K562 (cell line): ENCODE measurements at regions not wholly inside any gene's neighbourhood (a gene's known extent, or its start where the extent isn't known, plus 50 kb on each side); places are given as distances from the start of the nearest gene placed in this dataset.

ENCODE experiments used
- ATAC-seq: fragments of 200-7000 bp; cut with Tn5 transposase; 3 replicates; pipeline ENCODE4 v1.9.1; 2020; ENCODE audit warnings: moderate library complexity
- BruUV-seq: library from RNA; stranded (reverse); fragments of 400-500 nt; replicated peaks from 2 replicates; lab custom pipeline; 2021; lab: Mats Ljungman, UMichigan
- CTCF ChIA-PET: fragments of 300-600 bp; formaldehyde crosslinking; extraction: SDS; loops from one replicate; lab custom pipeline; 2021; ENCODE audit warnings: low intra/inter-chr PET ratio; lab: Yijun Ruan, JAX
- POLR2A ChIA-PET: fragments of 300-600, 350-650 bp; sonication (Branson Sonifier 250); formaldehyde crosslinking; extraction: SDS; loops from one replicate; lab custom pipeline; 2021; ENCODE audit warnings: antibody characterized with exemption, inconsistent platforms; lab: Yijun Ruan, JAX
- DNase-seq, 4 experiments: peaks; one replicate each; pipeline versions ENCODE4 v3.0.0 to v3.0.0-alpha.2; 2011 to 2018; ENCODE audit warnings: low spot score in 3 of 4, mixed read lengths in 3 of 4; ENCODE audit errors: extremely low read depth in 1 of 4
- FAIRE-seq: peaks from 2 replicates; lab custom pipeline; 2011; peaks lifted over from hg19 to GRCh38; lab: Jason Lieb, UNC
- H2AFZ ChIP-seq: 2 replicates; pipeline ENCODE4 v1.6.0; 2011; ENCODE audit warnings: low read depth, low read length, control low read depth, inconsistent platforms
- H3K27ac ChIP-seq: fragments of 200-600 bp; 3 replicates; pipeline ENCODE4 v1.8.0; 2011; ENCODE audit warnings: low read depth, mild to moderate bottlenecking, control low read depth, inconsistent platforms, low read length, moderate library complexity, mixed read lengths; ENCODE audit errors: extremely low read depth
- H3K27me3 ChIP-seq, 2 experiments: fragments of 300-600 bp in 1 of 2; 2 replicates in 1 of 2; 3 replicates in 1 of 2; pipeline versions ENCODE4 v1.6.0 to v1.8.0; 2011; ENCODE audit warnings: inconsistent platforms in 2 of 2, low read length in 2 of 2, mild to moderate bottlenecking in 1 of 2, mixed read lengths in 1 of 2, moderate library complexity in 1 of 2; ENCODE audit not compliant: control insufficient read depth in 2 of 2, insufficient read depth in 2 of 2
- H3K36me3 ChIP-seq: fragments of 300-600 bp; 3 replicates; pipeline ENCODE4 v1.8.0; 2011; ENCODE audit warnings: mild to moderate bottlenecking, low read length, inconsistent platforms; ENCODE audit not compliant: control insufficient read depth, insufficient read depth
- H3K4me1 ChIP-seq, 2 experiments: fragments of 200-600 bp in 1 of 2; replicated peaks in 1 of 2; 2 replicates in 1 of 2; 3 replicates in 1 of 2; pipeline versions ENCODE4 v1.5.1 to v1.8.0; 2011; ENCODE audit warnings: inconsistent platforms in 2 of 2, low read length in 2 of 2, mild to moderate bottlenecking in 1 of 2, mixed read lengths in 1 of 2, moderate library complexity in 1 of 2; ENCODE audit not compliant: control insufficient read depth in 2 of 2, insufficient read depth in 2 of 2
- H3K4me2 ChIP-seq: 2 replicates; pipeline ENCODE4 v1.6.1; 2011; ENCODE audit warnings: low read length, control low read depth, inconsistent platforms, mixed read lengths; ENCODE audit not compliant: insufficient read depth
- H3K4me3 ChIP-seq: fragments of 200-600 bp; sonication (generic), shearing (Covaris generic); 2 replicates; pipeline ENCODE4 v1.5.1; 2016; ENCODE audit warnings: control low read depth, inconsistent platforms
- H3K79me2 ChIP-seq: fragments of 200-600 bp; 3 replicates; pipeline ENCODE4 v1.8.0; 2011; ENCODE audit warnings: low read length, inconsistent platforms; ENCODE audit not compliant: control insufficient read depth, insufficient read depth
- H3K9ac ChIP-seq, 2 experiments: 2 replicates each; pipeline versions ENCODE4 v1.6.0 to v1.6.1; 2011; ENCODE audit warnings: low read depth in 2 of 2, low read length in 2 of 2, control low read depth in 1 of 2, inconsistent platforms in 1 of 2, mild to moderate bottlenecking in 1 of 2, mixed read lengths in 1 of 2; ENCODE audit not compliant: insufficient read depth in 1 of 2
- H3K9me1 ChIP-seq: one replicate; pipeline ENCODE4 v1.6.0; 2011; ENCODE audit warnings: inconsistent platforms, mild to moderate bottlenecking, low read length, moderate library complexity; ENCODE audit not compliant: control insufficient read depth, insufficient read depth
- H3K9me3 ChIP-seq: replicated peaks from 2 replicates; pipeline ENCODE4 v1.5.1; 2011; ENCODE audit warnings: low read depth, low read length, inconsistent platforms; ENCODE audit not compliant: control insufficient read depth, insufficient read depth
- H4K20me1 ChIP-seq: replicated peaks from 2 replicates; pipeline ENCODE4 v1.6.1; 2011; ENCODE audit warnings: low read length, inconsistent platforms, mixed read lengths; ENCODE audit not compliant: control insufficient read depth, insufficient read depth
- CBX1 ChIP-seq: sonication (generic); IDR thresholded peaks from 2 replicates; pipeline ENCODE4 v1.6.1; 2016; ENCODE audit warnings: antibody characterized with exemption, low read depth, mild to moderate bottlenecking
- GATAD2B ChIP-seq: fragments of 450-650 bp; IDR thresholded peaks from 2 replicates; pipeline ENCODE4 v1.6.1; 2017; ENCODE audit warnings: mild to moderate bottlenecking, borderline replicate concordance
- LCOR ChIP-seq: sonication (generic); formaldehyde crosslinking; IDR thresholded peaks from 2 replicates; pipeline ENCODE4 v1.8.0; 2022; ENCODE audit warnings: mild to moderate bottlenecking, missing genetic modification reagents
- MAFK ChIP-seq: IDR thresholded peaks from 2 replicates; pipeline ENCODE4 v1.6.1; 2011; ENCODE audit warnings: low read length, improper control_type of control experiment
- MTF1 ChIP-seq: fragments of 250-450 bp; sonication (Bioruptor Pico); IDR thresholded peaks from 2 replicates; pipeline ENCODE4 v1.9.0; 2021; ENCODE audit warnings: moderate library complexity, mild to moderate bottlenecking, inconsistent platforms, borderline replicate concordance
- NCOA2 ChIP-seq, 2 experiments: fragments of 450-650 bp; IDR thresholded peaks; 2 replicates each; pipeline ENCODE4 v1.6.1; 2018; ENCODE audit warnings: mild to moderate bottlenecking in 2 of 2, moderate library complexity in 1 of 2; ENCODE audit not compliant: partially characterized antibody in 2 of 2
- SNRNP70 ChIP-seq: fragments of 200-400 bp; formaldehyde crosslinking; optimal IDR thresholded peaks from 2 replicates; pipeline ENCODE3; 2017; ENCODE audit warnings: low read depth, low read length
- ZFP36 ChIP-seq: fragments of 150-350 bp; IDR thresholded peaks from 2 replicates; pipeline ENCODE4 v1.6.1; 2018; ENCODE audit warnings: low read length, low read depth; ENCODE audit not compliant: partially characterized antibody
- ZMIZ1 ChIP-seq, 2 experiments: fragments of 150-350 bp in 1 of 2; IDR thresholded peaks; 2 replicates each; pipeline ENCODE4 v1.6.1; 2012 to 2016; ENCODE audit warnings: low read depth in 2 of 2, low read length in 2 of 2, mild to moderate bottlenecking in 1 of 2, moderate library complexity in 1 of 2
- ZNF143 ChIP-seq: sonication (generic); formaldehyde crosslinking; IDR thresholded peaks from 2 replicates; pipeline ENCODE4 v1.9.0; 2022; ENCODE audit warnings: mild to moderate bottlenecking, missing genetic modification reagents
- ZNF75A ChIP-seq: fragments of 450-650 bp; formaldehyde crosslinking; IDR thresholded peaks from 2 replicates; pipeline ENCODE4 v1.4.0; 2020; ENCODE audit warnings: mild to moderate bottlenecking
- WGBS: fragments of 100-300 bp; shearing (Covaris generic); methylation state at CpG from one replicate; pipeline ENCODE4 v1.1.6; 2016; ENCODE audit warnings: low coverage, mixed read lengths; ENCODE audit not compliant: insufficient coverage; ENCODE audit errors: missing lambda C conversion rate; 5-methylcytosine and 5-hydroxymethylcytosine counted together
- in situ Hi-C: fragments of 300-500 bp; cut with MboI; formaldehyde crosslinking; loops from 4 replicates; pipeline ENCODE4 v1.15.0; 2018; ENCODE audit warnings: inconsistent platforms, mixed read lengths
- intact Hi-C: fragments of 100-400 bp; cut with micrococcal nuclease; formaldehyde crosslinking; loops from 2 replicates; pipeline ENCODE4 v1.14.2; 2022

GRCh38 chr22:27554841-27555456 lies 246.6 kb downstream of the MN1 start:
- Histone ChIP-seq H3K36me3 (no peaks in the 10 kb centered on the region), H3K9ac (no peak overlapping the region), H3K4me1 (no peaks in the 10 kb centered on the region), H3K27me3 (peaks cover 0 to 10% of the 10 kb centered on the region in 2 experiments; a peak in 1 of 5 replicates), H4K20me1 (0 out of 2 replicates have a peak, but pooled peaks cover 6% of the 10 kb centered on the region)
- intact Hi-C loops, result no loop called here
- ATAC-seq, result no peak
- TF ChIP-seq GATAD2B (no peak), ZFP36 (peak; percentile 86)
- TF ChIP-seq, all 486 proteins: peak for 1
- Histone ChIP-seq H3K79me2 (no peaks in the 10 kb centered on the region), H2AFZ (no peak overlapping the region), H3K4me2 (no peak overlapping the region), H3K4me3 (no peak overlapping the region), H3K27ac (no peak overlapping the region), H3K9me3 (0 out of 2 replicates have a peak, but pooled peaks cover 1% of the 10 kb centered on the region), H3K9me1 (no peaks in the 10 kb centered on the region)
- no TSS peak for BruUV-seq
- CTCF ChIA-PET, result no interaction called here
- in situ Hi-C loops, result no loop called here
- FAIRE-seq (no peak), DNase-seq (no peak)
- 14% methylated on average over 5 of the region's 6 CpGs for WGBS
- POLR2A ChIA-PET, result no interaction called here

GRCh38 chr22:27556371-27556770 lies 245.2 kb downstream of the MN1 start:
- H3K36me3 ChIP-seq, result no peaks in the 10 kb centered on the region
- no peak overlapping the region for H3K9ac ChIP-seq
- peaks cover under 1 to 15% of the 10 kb centered on the region in 2 experiments; a peak in 2 of 5 replicates for H3K27me3 ChIP-seq
- no peak overlapping the region for H3K4me3 ChIP-seq
- no peak for FAIRE-seq
- no peak overlapping the region for H2AFZ ChIP-seq
- intact Hi-C loops, result no loop called here
- H4K20me1 ChIP-seq, result 0 out of 2 replicates have a peak, but pooled peaks cover 6% of the 10 kb centered on the region
- H3K9me3 ChIP-seq, result 0 out of 2 replicates have a peak, but pooled peaks cover 1% of the 10 kb centered on the region
- 0% methylated on average over 9 of the region's 12 CpGs for WGBS
- no peaks in the 10 kb centered on the region for H3K9me1 ChIP-seq
- in situ Hi-C loops, result no loop called here
- POLR2A ChIA-PET, result interaction anchor here (0.7 kb wide), 1 partner anchor 728 kb away, joined by 3 read pairs; no protein-coding TSS in a partner anchor
- DNase-seq, result no peak
- CTCF ChIA-PET, result no interaction called here
- no peak for ATAC-seq
- H3K4me1 ChIP-seq, result no peaks in the 10 kb centered on the region
- H3K4me2 ChIP-seq, result no peak overlapping the region
- no peak overlapping the region for H3K27ac ChIP-seq
- BruUV-seq, result no TSS peak
- H3K79me2 ChIP-seq, result no peaks in the 10 kb centered on the region
- TF ChIP-seq SNRNP70 (no peak), ZNF143 (CRISPR knock-in tag) (no peak), NCOA2 (IDR thresholded peaks at IDR 0.05; ENCODE audit: partially characterized antibody in 2 of 2) (no peak), CBX1 (no peak), LCOR (CRISPR knock-in tag) (no peak), ZMIZ1 (IDR thresholded peaks at IDR 0.05; ENCODE audit: low read depth in 2 of 2, low read length in 2 of 2) (no peak), ZNF75A (CRISPR knock-in tag) (no peak), MTF1 (CRISPR knock-in tag) (no peak), MAFK (no peak)
